C4-2B (cell line): ENCODE measurements at regions not wholly inside any gene's neighbourhood (a gene's known extent, or its start where the extent isn't known, plus 50 kb on each side); places are given as distances from the start of the nearest gene placed in this dataset.

Experiments used
- CTCF ChIP-seq: fragments of 450-650 bp; conservative IDR thresholded peaks from 2 replicates; pipeline ENCODE4 v1.5.1; 2017; ENCODE audit warnings: mild to moderate bottlenecking
- ZFX ChIP-seq: fragments of 450-650 bp; IDR thresholded peaks from 2 replicates; pipeline ENCODE4 v1.6.1; 2017

GRCh38 chr3:117928836-117929235 lies 1105.8 kb downstream of the IGSF11 start:
- TF ChIP-seq CTCF: no peak
- no peak for TF ChIP-seq ZFX
